GM23248 (cell line): ENCODE measurements at regions not wholly inside any gene's neighbourhood (a gene's known extent, or its start where the extent isn't known, plus 50 kb on each side); places are given as distances from the start of the nearest gene placed in this dataset.
A peak's percentile ranks its signal among the peaks of the same experiment; 100 is the strongest.

Experiments used
- DNase-seq: peaks from one replicate; pipeline ENCODE4 v3.0.0-alpha.2; 2015
- H2AFZ ChIP-seq: fragments of 200-600 bp; sonication (generic); 2 replicates; pipeline ENCODE4 v1.6.1; 2016; ENCODE audit warnings: antibody characterized with exemption
- H3F3A ChIP-seq: fragments of 200-600 bp; sonication (generic); 2 replicates; pipeline ENCODE4 v1.6.1; 2016; ENCODE audit warnings: mild to moderate bottlenecking, antibody characterized with exemption, mixed run types; ENCODE audit not compliant: insufficient read depth
- H3K27ac ChIP-seq: fragments of 200-600 bp; sonication (generic); 2 replicates; pipeline ENCODE4 v1.5.1; 2016; ENCODE audit warnings: mild to moderate bottlenecking
- H3K27me3 ChIP-seq: fragments of 200-600 bp; sonication (generic); replicated peaks from 2 replicates; pipeline ENCODE4 v1.6.1; 2016; ENCODE audit warnings: mild to moderate bottlenecking; ENCODE audit not compliant: insufficient read depth
- H3K36me3 ChIP-seq: fragments of 200-600 bp; sonication (generic); 2 replicates; pipeline ENCODE4 v1.6.1; 2016; ENCODE audit warnings: low read depth, mild to moderate bottlenecking
- H3K4me1 ChIP-seq: fragments of 200-600 bp; sonication (generic); 2 replicates; pipeline ENCODE4 v1.6.1; 2016; ENCODE audit warnings: mild to moderate bottlenecking; ENCODE audit not compliant: insufficient read depth
- H3K4me2 ChIP-seq: fragments of 200-600 bp; sonication (generic); one replicate; pipeline ENCODE4 v1.6.1; 2016; ENCODE audit warnings: mild to moderate bottlenecking; ENCODE audit not compliant: unreplicated experiment
- H3K4me3 ChIP-seq: fragments of 200-600 bp; sonication (generic); 2 replicates; pipeline ENCODE4 v1.5.1; 2016; ENCODE audit warnings: mild to moderate bottlenecking
- H3K79me2 ChIP-seq: fragments of 200-600 bp; sonication (generic); 2 replicates; pipeline ENCODE4 v1.6.1; 2016; ENCODE audit warnings: mild to moderate bottlenecking; ENCODE audit not compliant: insufficient read depth
- H3K9ac ChIP-seq: fragments of 200-600 bp; sonication (generic); 2 replicates; pipeline ENCODE4 v1.6.1; 2016; ENCODE audit warnings: mild to moderate bottlenecking
- H3K9me2 ChIP-seq: fragments of 200-600 bp; sonication (generic); 2 replicates; pipeline ENCODE4 v1.6.1; 2016; ENCODE audit warnings: mixed run types, mild to moderate bottlenecking, moderate library complexity; ENCODE audit not compliant: insufficient read depth
- H3K9me3 ChIP-seq: fragments of 200-600 bp; sonication (generic); one replicate; pipeline ENCODE4 v1.6.1; 2017; ENCODE audit warnings: low read depth
- H4K20me1 ChIP-seq: fragments of 200-600 bp; sonication (generic); 2 replicates; pipeline ENCODE4 v1.6.0; 2016; ENCODE audit not compliant: insufficient read depth
- EZH2 ChIP-seq: fragments of 200-600 bp; sonication (generic); IDR thresholded peaks from 2 replicates; pipeline ENCODE4 v1.6.1; 2018; ENCODE audit warnings: antibody characterized with exemption, mild to moderate bottlenecking; ENCODE audit not compliant: insufficient read depth, poor library complexity, severe bottlenecking
- EZH2phosphoT487 ChIP-seq: fragments of 200-600 bp; sonication (generic); IDR thresholded peaks from 2 replicates; pipeline ENCODE4 v1.6.1; 2018; ENCODE audit warnings: antibody characterized with exemption, moderate library complexity, mild to moderate bottlenecking, low read depth; ENCODE audit not compliant: insufficient read depth
- WGBS, 2 experiments: methylation state at CpG; one replicate each; pipeline ENCODE4 v1.1.6; 2015 to 2017; ENCODE audit warnings: low lambda C conversion rate in 2 of 2, low coverage in 1 of 2; ENCODE audit errors: missing lambda C conversion rate in 2 of 2; 5-methylcytosine and 5-hydroxymethylcytosine counted together
- in situ Hi-C: fragments of 300-500 bp; cut with MboI; formaldehyde crosslinking; loops from 2 replicates; pipeline ENCODE4 v1.15.0; 2020

GRCh38 chr1:59126366-59126765, 170.5 kb upstream of the FGGY start:
- in situ Hi-C loops, result no loop called here
- DNase-seq, result peak; percentile 56
- peak overlapping the region; percentile 57 for H2AFZ ChIP-seq
- H3K27ac ChIP-seq, result peak overlapping the region; percentile 81
- H3K4me1 ChIP-seq, result peaks cover 90% of the 10 kb centered on the region
- H3K9ac ChIP-seq, result no peak overlapping the region
- TF ChIP-seq EZH2phosphoT487, result no peak
- TF ChIP-seq EZH2, result no peak
- no peaks in the 10 kb centered on the region for H4K20me1 ChIP-seq
- H3K9me3 ChIP-seq, result no peaks in the 10 kb centered on the region
- H3F3A ChIP-seq, result peaks cover 74% of the 10 kb centered on the region
- no peaks in the 10 kb centered on the region for H3K9me2 ChIP-seq
- H3K27me3 ChIP-seq, result no peaks in the 10 kb centered on the region
- H3K36me3 ChIP-seq, result no peaks in the 10 kb centered on the region
- H3K4me3 ChIP-seq, result no peak overlapping the region
- peak overlapping the region; percentile 54 for H3K4me2 ChIP-seq
- 74 to 90% methylated on average over 1 of the region's 1 CpG for WGBS, 2 experiments
- no peaks in the 10 kb centered on the region for H3K79me2 ChIP-seq

DNA sequence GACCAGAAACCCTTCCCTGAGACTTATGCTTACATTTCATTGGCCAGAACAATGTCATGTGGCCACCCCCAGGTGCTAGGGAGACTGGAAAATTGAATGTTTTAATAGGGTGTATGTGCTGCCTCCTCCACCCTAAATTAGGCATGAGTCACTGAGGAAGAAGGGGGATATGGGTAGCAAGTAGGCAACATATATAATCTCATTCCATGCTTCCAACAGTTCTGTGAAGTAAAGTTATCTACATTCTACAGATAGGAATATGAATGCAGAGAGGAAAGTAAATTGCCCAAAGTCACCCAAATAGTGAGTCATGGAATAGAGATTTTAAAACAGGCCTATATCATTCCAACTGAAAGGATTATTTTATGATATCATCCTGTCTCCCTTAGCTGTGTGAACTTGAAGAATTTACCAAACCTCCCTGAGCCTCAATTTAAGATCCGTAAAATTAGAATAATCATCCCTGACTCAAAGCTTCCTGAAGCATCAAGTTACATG, 168.6 kb upstream of the FGGY start:
- Histone ChIP-seq H3F3A (peaks cover 67% of the 10 kb centered on the region), H4K20me1 (no peaks in the 10 kb centered on the region), H3K9me3 (no peaks in the 10 kb centered on the region), H3K4me1 (peaks cover 74% of the 10 kb centered on the region), H3K36me3 (no peaks in the 10 kb centered on the region), H2AFZ (peak overlapping the region; percentile 26; the same call in 1 of the 2 replicates), H3K9ac (peak overlapping the region; percentile 36; the same call in 1 of the 2 replicates), H3K79me2 (no peaks in the 10 kb centered on the region), H3K4me3 (no peak overlapping the region), H3K4me2 (peak overlapping the region; percentile 59), H3K27ac (peak overlapping the region; percentile 81), H3K27me3 (no peaks in the 10 kb centered on the region), H3K9me2 (no peaks in the 10 kb centered on the region)
- DNase-seq, result peak; percentile 80
- in situ Hi-C loops, result no loop called here
- TF ChIP-seq EZH2 (no peak), EZH2phosphoT487 (no peak)
- 0% methylated on average over 1 of the region's 1 CpG for WGBS, 2 experiments

- Histone ChIP-seq H3K4me3 (no peak overlapping the region), H2AFZ (peak overlapping the region; percentile 26; the same call in 1 of the 2 replicates), H3K4me2 (peak overlapping the region; percentile 59), H3F3A (peaks cover 62% of the 10 kb centered on the region), H3K36me3 (no peaks in the 10 kb centered on the region), H3K9me3 (no peaks in the 10 kb centered on the region), H3K9ac (no peak overlapping the region), H3K4me1 (peaks cover 69% of the 10 kb centered on the region), H3K27me3 (no peaks in the 10 kb centered on the region), H3K79me2 (no peaks in the 10 kb centered on the region), H4K20me1 (no peaks in the 10 kb centered on the region), H3K27ac (peak overlapping the region; percentile 81), H3K9me2 (no peaks in the 10 kb centered on the region)
- WGBS, 2 experiments, result 73 to 74% methylated on average over 4 of the region's 4 CpGs
- TF ChIP-seq EZH2 (no peak), EZH2phosphoT487 (no peak)
- in situ Hi-C loops, result no loop called here
- DNase-seq, result peak; percentile 75
Measured at GRCh38 chr1:59128784-59129227, 168.1 kb upstream of the FGGY start.

DNA sequence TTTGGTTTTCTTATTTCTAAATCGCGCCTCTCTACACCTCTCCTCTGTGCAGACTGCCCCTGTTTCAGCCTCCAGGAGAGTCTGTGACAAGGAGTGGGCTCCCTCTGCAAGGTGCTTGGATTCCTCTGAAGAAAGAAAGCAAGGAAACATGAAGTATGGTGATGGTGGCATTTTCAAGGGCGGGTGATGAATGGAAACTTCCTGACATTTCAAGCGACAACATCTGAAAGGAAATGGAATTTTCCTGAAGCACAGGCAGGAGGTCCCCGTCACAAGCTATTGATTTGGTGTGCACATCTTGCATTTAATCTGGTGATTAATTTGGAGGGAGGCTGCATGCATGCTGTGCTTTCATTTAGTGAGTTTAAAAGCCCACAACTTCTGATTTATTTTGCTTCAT, 164.6 kb upstream of the FGGY start:
- H3K27me3 ChIP-seq, result no peaks in the 10 kb centered on the region
- no peaks in the 10 kb centered on the region for H3K36me3 ChIP-seq
- peaks cover 49% of the 10 kb centered on the region for H3K4me1 ChIP-seq
- H2AFZ ChIP-seq, result no peak overlapping the region
- no peak overlapping the region for H3K4me2 ChIP-seq
- 83 to 88% methylated on average over 5 of the region's 5 CpGs for WGBS, 2 experiments
- no peak for TF ChIP-seq EZH2phosphoT487
- TF ChIP-seq EZH2, result no peak
- H3K4me3 ChIP-seq, result no peak overlapping the region
- DNase-seq, result no peak
- H4K20me1 ChIP-seq, result no peaks in the 10 kb centered on the region
- H3K79me2 ChIP-seq, result no peaks in the 10 kb centered on the region
- H3K9ac ChIP-seq, result no peak overlapping the region
- H3K9me2 ChIP-seq, result no peaks in the 10 kb centered on the region
- H3K9me3 ChIP-seq, result no peaks in the 10 kb centered on the region
- no peak overlapping the region for H3K27ac ChIP-seq
- in situ Hi-C loops, result no loop called here
- peaks cover 33% of the 10 kb centered on the region for H3F3A ChIP-seq
